ENCODE measurements at regions not wholly inside any gene's neighbourhood (a gene's known extent, or its start where the extent isn't known, plus 50 kb on each side); places are given as distances from the start of the nearest gene placed in this dataset.

DNA sequence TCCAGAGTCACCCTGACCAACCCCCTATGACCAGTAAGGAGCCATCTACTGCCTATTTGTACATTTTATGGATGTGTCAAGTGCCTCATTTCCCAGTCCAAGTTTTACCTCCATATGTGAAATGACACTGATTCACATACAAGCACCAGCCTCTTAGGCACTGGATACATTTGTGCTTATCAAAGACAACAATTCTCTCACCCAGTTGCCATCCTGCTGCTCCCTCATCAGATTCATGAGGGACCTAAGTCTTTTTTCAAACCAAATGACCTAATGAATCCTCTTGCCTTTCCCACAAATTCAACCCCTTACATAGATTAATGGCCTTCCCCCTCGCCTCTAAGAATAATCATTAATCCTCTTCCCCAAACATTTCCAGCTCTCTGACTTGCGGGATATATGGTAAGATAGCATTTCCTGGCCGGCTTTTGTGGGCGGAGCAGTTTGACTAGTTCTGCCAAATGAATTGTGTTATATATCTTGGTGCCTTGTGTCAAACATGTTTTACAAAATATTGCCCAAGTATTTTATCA is 233.9 kb downstream of the ARAP2 start:
- intact Hi-C loops (cut with DNase I; ENCODE audit: low total_unique reads), result no loop called here

GRCh38 chr4:36011381-36011780 is 232.9 kb downstream of the ARAP2 start:
- H3K4me3 ChIP-seq, result no peak overlapping the region
- intact Hi-C loops (cut with DNase I; ENCODE audit: low total_unique reads), result no loop called here
- no peaks in the 10 kb centered on the region for H3K36me3 ChIP-seq
- H3K4me1 ChIP-seq, result no peaks in the 10 kb centered on the region
- no peak for DNase-seq
- no peak for TF ChIP-seq CTCF (IDR thresholded peaks at IDR 0.05)
- no peak for TF ChIP-seq POLR2AphosphoS5 (IDR thresholded peaks at IDR 0.05)
- TF ChIP-seq EP300 (IDR thresholded peaks at IDR 0.05), result no peak
- no peak for TF ChIP-seq POLR2A (IDR thresholded peaks at IDR 0.05)
- no peaks in the 10 kb centered on the region for H3K27me3 ChIP-seq
- no peaks in the 10 kb centered on the region for H3K9me3 ChIP-seq
- H3K27ac ChIP-seq, result no peak overlapping the region

More for the DNA sequence above, 233.9 kb downstream of the ARAP2 start:
- Histone ChIP-seq H3K27ac (no peak overlapping the region), H3K27me3 (no peaks in the 10 kb centered on the region), H3K4me1 (no peaks in the 10 kb centered on the region), H3K9me3 (no peaks in the 10 kb centered on the region), H3K4me3 (no peak overlapping the region), H3K36me3 (no peaks in the 10 kb centered on the region)
- TF ChIP-seq EP300 (IDR thresholded peaks at IDR 0.05), result no peak
- no peak for TF ChIP-seq POLR2AphosphoS5 (IDR thresholded peaks at IDR 0.05)
- TF ChIP-seq POLR2A (IDR thresholded peaks at IDR 0.05), result no peak
- TF ChIP-seq CTCF (IDR thresholded peaks at IDR 0.05), result no peak
- 34 to 49% (median 48%) methylated on average over 4 of the region's 4 CpGs for WGBS, 5 donors
- no peak for DNase-seq

GRCh38 chr4:36012503-36012902 is 231.8 kb downstream of the ARAP2 start:
- WGBS, 5 donors, result 63 to 81% (median 76%) methylated on average over 3 of the region's 3 CpGs
- TF ChIP-seq CTCF (IDR thresholded peaks at IDR 0.05) (no peak), POLR2AphosphoS5 (IDR thresholded peaks at IDR 0.05) (no peak), EP300 (IDR thresholded peaks at IDR 0.05) (no peak), POLR2A (IDR thresholded peaks at IDR 0.05) (no peak)
- intact Hi-C loops (cut with DNase I; ENCODE audit: low total_unique reads), result no loop called here

GRCh38 chr4:36013206-36013605 is 231.1 kb downstream of the ARAP2 start:
- WGBS, 5 donors, result 78 to 85% (median 81%) methylated on average over 5 of the region's 5 CpGs
- H3K4me3 ChIP-seq, result no peak overlapping the region
- intact Hi-C loops (cut with DNase I; ENCODE audit: low total_unique reads), result no loop called here

More at GRCh38 chr4:36012503-36012902, 231.8 kb downstream of the ARAP2 start:
- no peak overlapping the region for H3K27ac ChIP-seq
- H3K4me3 ChIP-seq, result no peak overlapping the region
- H3K27me3 ChIP-seq, result no peaks in the 10 kb centered on the region
- no peak for DNase-seq
- no peaks in the 10 kb centered on the region for H3K36me3 ChIP-seq
- H3K4me1 ChIP-seq, result no peaks in the 10 kb centered on the region
- H3K9me3 ChIP-seq, result no peaks in the 10 kb centered on the region

More at GRCh38 chr4:36013206-36013605, 231.1 kb downstream of the ARAP2 start:
- no peak overlapping the region for H3K27ac ChIP-seq
- TF ChIP-seq POLR2A (IDR thresholded peaks at IDR 0.05), result no peak
- TF ChIP-seq POLR2AphosphoS5 (IDR thresholded peaks at IDR 0.05), result no peak
- no peak for TF ChIP-seq EP300 (IDR thresholded peaks at IDR 0.05)
- TF ChIP-seq CTCF (IDR thresholded peaks at IDR 0.05), result no peak
- no peaks in the 10 kb centered on the region for H3K4me1 ChIP-seq
- H3K27me3 ChIP-seq, result no peaks in the 10 kb centered on the region
- no peak for DNase-seq
- H3K9me3 ChIP-seq, result no peaks in the 10 kb centered on the region
- H3K36me3 ChIP-seq, result no peaks in the 10 kb centered on the region

Small RNA genes in the stretch of these regions (small RNA-seq; reads per million reads assigned to genes)
- gene AC097535.2 (0 reads per million in 4 donors), gene RF01210 (0 reads per million in 4 donors), gene RNU6-573P (0 reads per million in 4 donors)

Data from stomach (tissue), 8 donors.